T47D (cell line): ENCODE measurements at regions not wholly inside any gene's neighbourhood (a gene's known extent, or its start where the extent isn't known, plus 50 kb on each side); places are given as distances from the start of the nearest gene placed in this dataset.

Source experiments
- DNase-seq, 2 experiments: peaks; one replicate each; pipeline versions ENCODE4 v3.0.0 to v3.0.0-alpha.2; 2011 to 2012; ENCODE audit warnings: low read depth in 1 of 2, low spot score in 1 of 2
- JUND ChIP-seq: IDR thresholded peaks from 2 replicates; pipeline ENCODE4 v1.6.1; 2012; ENCODE audit warnings: low read depth
- in situ Hi-C: cut with HindIII; loops from 2 replicates; pipeline ENCODE4 v1.10.0; 2016; ENCODE audit warnings: low sequenced_read_pairs, low pct_unique_long_range_greater_than_20kb

GRCh38 chr7:115267503-115267902 lies 345.6 kb downstream of the MDFIC start:
- in situ Hi-C loops: no loop called here
- TF ChIP-seq JUND: no peak
- DNase-seq: no peak

DNA sequence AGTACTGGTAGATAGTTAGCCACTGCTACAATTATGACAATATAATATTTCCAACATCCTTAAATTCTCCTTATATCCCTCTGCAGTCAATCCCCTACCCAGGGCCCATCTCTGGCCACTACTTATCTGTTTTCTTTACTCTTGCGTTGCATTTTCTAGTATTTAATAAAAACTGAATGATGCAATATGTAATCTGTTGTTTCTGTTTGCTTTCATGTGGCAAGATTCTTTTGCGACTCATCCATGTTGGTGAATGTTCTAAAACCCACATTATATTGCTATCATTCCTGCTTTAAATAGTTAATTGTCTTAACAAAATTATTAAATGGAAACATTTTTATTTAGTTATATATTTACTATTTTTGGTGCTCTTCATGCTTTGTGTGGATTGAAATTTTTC lies 338.5 kb downstream of the MDFIC start:
- in situ Hi-C loops: no loop called here
- no peak for TF ChIP-seq JUND
- no peak for DNase-seq

DNA sequence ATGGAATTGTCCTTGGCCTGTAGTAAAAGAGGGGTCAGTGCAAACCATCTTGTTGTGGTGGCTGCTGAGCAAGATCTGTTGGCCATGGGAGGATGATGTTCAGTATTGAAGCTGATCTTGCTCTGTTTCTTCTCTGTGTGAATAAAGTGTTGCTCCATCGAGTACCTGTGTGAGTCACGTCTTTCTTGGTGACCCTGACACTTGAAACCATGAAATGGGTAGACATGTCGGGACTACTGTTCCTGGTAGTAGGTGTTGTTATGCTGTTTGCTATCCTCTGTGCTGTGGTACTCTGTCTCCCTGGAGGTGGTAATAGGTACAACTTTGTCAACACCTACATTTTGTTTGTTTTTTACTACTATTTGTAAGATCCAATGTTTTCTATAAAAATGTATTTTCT lies 330.6 kb downstream of the MDFIC start:
- TF ChIP-seq JUND: no peak
- DNase-seq: no peak
- in situ Hi-C loops: no loop called here

- in situ Hi-C loops: no loop called here
- DNase-seq: no peak
- no peak for TF ChIP-seq JUND
These were observed 327.2 kb downstream of the MDFIC start for GRCh38 chr7:115249080-115249479.

- no peak for TF ChIP-seq JUND
- in situ Hi-C loops: no loop called here
- no peak for DNase-seq
These were observed 319.3 kb downstream of the MDFIC start for GRCh38 chr7:115241151-115241550.

- no peak for TF ChIP-seq JUND
- in situ Hi-C loops: no loop called here
- DNase-seq: no peak
These were observed 318.3 kb downstream of the MDFIC start for GRCh38 chr7:115240242-115240641.

DNA sequence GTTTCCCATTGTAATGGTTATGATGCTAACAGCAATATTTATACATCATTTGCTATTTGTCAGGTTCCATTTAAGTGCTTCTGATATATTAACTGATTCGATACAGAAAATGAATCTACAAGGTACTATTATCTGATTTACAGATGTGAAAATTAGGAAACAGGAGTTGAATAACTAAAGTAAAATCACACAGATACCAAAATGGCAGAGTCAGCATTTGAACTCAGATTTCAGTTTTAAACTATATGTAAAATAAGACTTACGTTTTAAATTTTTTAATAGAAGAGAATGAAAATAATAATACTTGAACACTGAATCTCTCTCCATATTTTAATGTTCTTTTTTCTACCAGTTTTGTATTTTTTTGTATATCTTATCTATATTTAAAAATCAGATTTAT lies 313.2 kb downstream of the MDFIC start:
- in situ Hi-C loops: no loop called here
- no peak for TF ChIP-seq JUND
- DNase-seq: no peak

DNA sequence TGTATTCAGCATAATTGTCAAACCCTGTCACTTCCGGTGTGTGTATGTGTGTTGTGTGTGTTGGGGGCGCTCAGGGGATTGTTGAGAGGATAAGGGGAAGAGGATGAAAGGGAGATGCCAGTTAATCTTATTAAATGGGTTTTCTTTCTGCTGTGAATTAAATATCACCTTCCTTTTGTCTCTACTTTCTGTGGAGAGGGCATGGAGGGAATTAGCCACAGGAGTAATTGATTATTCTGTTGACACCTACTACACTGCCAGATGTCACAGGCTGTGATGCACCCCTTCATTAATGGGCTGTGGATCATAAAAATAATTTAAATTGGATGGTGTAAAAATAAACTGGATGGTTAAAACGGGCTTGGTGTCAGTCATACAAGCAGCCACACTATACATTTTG lies 311.9 kb downstream of the MDFIC start:
- no peak for DNase-seq
- TF ChIP-seq JUND: no peak
- in situ Hi-C loops: no loop called here

- TF ChIP-seq JUND: no peak
- no peak for DNase-seq
- in situ Hi-C loops: no loop called here
These were observed 310.1 kb downstream of the MDFIC start for GRCh38 chr7:115232041-115232440.

GRCh38 chr7:115230882-115231571 lies 309.1 kb downstream of the MDFIC start:
- in situ Hi-C loops: no loop called here
- peak in 1 of 2 experiments; percentile 19 for DNase-seq
- TF ChIP-seq JUND: no peak

DNA sequence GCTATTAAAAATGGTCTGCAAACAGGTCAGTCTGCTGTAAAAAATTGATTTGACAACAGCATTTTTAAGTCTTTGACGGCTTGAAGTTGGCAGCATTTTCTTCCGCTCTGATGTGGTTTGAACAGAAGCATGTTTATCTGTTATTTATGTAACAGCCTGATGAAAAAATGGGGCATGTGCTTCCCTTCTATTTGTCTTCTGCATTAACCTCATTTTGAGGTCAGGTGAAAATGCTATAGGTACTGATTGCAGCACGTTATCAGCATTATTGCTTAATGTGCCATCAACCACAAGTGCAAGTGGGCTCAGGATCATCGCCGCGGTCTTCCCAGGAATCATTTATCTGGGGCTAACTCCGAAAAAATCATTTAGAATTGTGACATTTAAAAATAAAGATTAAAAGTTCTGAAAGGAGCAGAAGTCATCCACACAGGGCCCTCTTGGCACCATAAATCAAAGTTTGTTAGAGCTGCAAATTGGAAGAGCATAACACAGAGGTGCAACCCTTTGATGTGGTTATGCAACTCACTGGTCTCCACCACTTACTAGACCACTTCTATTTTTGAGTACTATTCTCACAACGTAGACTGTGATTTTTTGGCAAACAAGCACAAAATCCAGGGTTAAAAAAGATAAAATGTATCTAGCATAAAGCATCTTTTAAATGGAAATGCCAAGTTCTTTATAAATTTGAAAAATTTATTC lies 307.7 kb downstream of the MDFIC start:
- in situ Hi-C loops: no loop called here
- no peak for DNase-seq
- no peak for TF ChIP-seq JUND

- in situ Hi-C loops: no loop called here
- DNase-seq: no peak
- no peak for TF ChIP-seq JUND
These were observed 305.8 kb downstream of the MDFIC start for GRCh38 chr7:115227473-115228235.

- no peak for DNase-seq
- in situ Hi-C loops: no loop called here
- TF ChIP-seq JUND: no peak
These were observed 304.5 kb downstream of the MDFIC start for GRCh38 chr7:115226410-115226809.
